KMS-11 (cell line): ENCODE measurements at regions not wholly inside any gene's neighbourhood (a gene's known extent, or its start where the extent isn't known, plus 50 kb on each side); places are given as distances from the start of the nearest gene placed in this dataset.

Experiments used
- H2AFZ ChIP-seq: fragments of 200-600 bp; sonication (generic); 2 replicates; pipeline ENCODE4 v1.6.1; 2016; ENCODE audit warnings: antibody characterized with exemption, mixed run types, low read depth
- H3K27ac ChIP-seq: fragments of 200-600 bp; sonication (generic); 2 replicates; pipeline ENCODE4 v1.6.1; 2016; ENCODE audit warnings: mild to moderate bottlenecking, mixed run types
- H3K27me3 ChIP-seq: fragments of 200-600 bp; sonication (generic); 2 replicates; pipeline ENCODE4 v1.6.1; 2017; ENCODE audit warnings: mild to moderate bottlenecking, low read depth, mixed run types, moderate library complexity; ENCODE audit not compliant: insufficient read depth
- H3K36me3 ChIP-seq: fragments of 200-600 bp; sonication (generic); 2 replicates; pipeline ENCODE4 v1.6.1; 2017; ENCODE audit warnings: mild to moderate bottlenecking, mixed run types; ENCODE audit not compliant: insufficient read depth
- H3K4me1 ChIP-seq: fragments of 200-600 bp; sonication (generic); 2 replicates; pipeline ENCODE4 v1.6.1; 2016; ENCODE audit warnings: mild to moderate bottlenecking, low read depth, mixed run types; ENCODE audit not compliant: poor library complexity, severe bottlenecking
- H3K4me2 ChIP-seq: fragments of 200-600 bp; sonication (generic); 2 replicates; pipeline ENCODE4 v1.7.0; 2016; ENCODE audit warnings: mild to moderate bottlenecking, mixed run types
- H3K4me3 ChIP-seq: fragments of 200-600 bp; sonication (generic); IDR thresholded peaks from 2 replicates; pipeline ENCODE4 v1.6.1; 2017; ENCODE audit warnings: low read depth, low read length, mixed read lengths; ENCODE audit not compliant: insufficient read depth
- H3K79me2 ChIP-seq: fragments of 200-600 bp; sonication (generic); 2 replicates; pipeline ENCODE4 v1.6.1; 2016; ENCODE audit warnings: low read depth, mixed run types; ENCODE audit not compliant: insufficient read depth
- H3K9ac ChIP-seq: fragments of 200-600 bp; sonication (generic); 2 replicates; pipeline ENCODE4 v1.6.1; 2016; ENCODE audit warnings: mild to moderate bottlenecking, mixed run types
- H4K20me1 ChIP-seq: fragments of 200-600 bp; sonication (generic); 2 replicates; pipeline ENCODE4 v1.6.1; 2016; ENCODE audit warnings: mild to moderate bottlenecking, mixed run types; ENCODE audit not compliant: insufficient read depth
- TF ChIP-seq, protein P1 (sequence below): fragments of 200-600 bp; sonication (generic); conservative IDR thresholded peaks from 2 replicates; pipeline ENCODE4 v1.6.1; 2017; ENCODE audit warnings: low read depth, mild to moderate bottlenecking, antibody characterized with exemption, low read length, moderate library complexity, mixed read lengths

DNA sequence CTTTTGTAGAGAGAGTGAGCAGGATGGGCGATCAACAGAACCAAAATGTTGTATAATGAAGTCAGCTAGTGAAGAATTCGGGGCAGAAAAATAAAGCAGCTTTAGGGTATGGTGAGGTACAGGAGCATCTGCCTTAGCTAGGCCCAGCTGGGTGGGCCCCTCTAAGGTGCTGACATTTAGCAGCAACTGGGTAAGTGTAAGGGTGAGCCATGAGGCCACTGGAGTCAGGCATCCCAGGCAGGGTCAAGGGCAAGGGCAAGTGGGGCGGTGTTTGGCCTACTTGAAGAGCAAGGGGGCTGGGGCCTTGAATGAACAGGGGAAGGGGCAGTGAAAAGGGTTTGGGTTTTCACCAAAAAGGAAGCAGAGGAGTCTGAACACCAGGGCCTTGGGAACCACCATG is 583.6 kb downstream of the BCL11B start:
- Histone ChIP-seq H3K4me2 (no peak overlapping the region), H3K27me3 (no peaks in the 10 kb centered on the region), H3K4me1 (no peaks in the 10 kb centered on the region), H3K27ac (no peak overlapping the region), H3K4me3 (no peak overlapping the region), H3K9ac (no peak overlapping the region), H2AFZ (no peak overlapping the region), H3K79me2 (no peaks in the 10 kb centered on the region), H4K20me1 (no peaks in the 10 kb centered on the region), H3K36me3 (no peaks in the 10 kb centered on the region)
- TF ChIP-seq, protein P1, sequence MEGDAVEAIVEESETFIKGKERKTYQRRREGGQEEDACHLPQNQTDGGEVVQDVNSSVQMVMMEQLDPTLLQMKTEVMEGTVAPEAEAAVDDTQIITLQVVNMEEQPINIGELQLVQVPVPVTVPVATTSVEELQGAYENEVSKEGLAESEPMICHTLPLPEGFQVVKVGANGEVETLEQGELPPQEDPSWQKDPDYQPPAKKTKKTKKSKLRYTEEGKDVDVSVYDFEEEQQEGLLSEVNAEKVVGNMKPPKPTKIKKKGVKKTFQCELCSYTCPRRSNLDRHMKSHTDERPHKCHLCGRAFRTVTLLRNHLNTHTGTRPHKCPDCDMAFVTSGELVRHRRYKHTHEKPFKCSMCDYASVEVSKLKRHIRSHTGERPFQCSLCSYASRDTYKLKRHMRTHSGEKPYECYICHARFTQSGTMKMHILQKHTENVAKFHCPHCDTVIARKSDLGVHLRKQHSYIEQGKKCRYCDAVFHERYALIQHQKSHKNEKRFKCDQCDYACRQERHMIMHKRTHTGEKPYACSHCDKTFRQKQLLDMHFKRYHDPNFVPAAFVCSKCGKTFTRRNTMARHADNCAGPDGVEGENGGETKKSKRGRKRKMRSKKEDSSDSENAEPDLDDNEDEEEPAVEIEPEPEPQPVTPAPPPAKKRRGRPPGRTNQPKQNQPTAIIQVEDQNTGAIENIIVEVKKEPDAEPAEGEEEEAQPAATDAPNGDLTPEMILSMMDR = no peak

DNA sequence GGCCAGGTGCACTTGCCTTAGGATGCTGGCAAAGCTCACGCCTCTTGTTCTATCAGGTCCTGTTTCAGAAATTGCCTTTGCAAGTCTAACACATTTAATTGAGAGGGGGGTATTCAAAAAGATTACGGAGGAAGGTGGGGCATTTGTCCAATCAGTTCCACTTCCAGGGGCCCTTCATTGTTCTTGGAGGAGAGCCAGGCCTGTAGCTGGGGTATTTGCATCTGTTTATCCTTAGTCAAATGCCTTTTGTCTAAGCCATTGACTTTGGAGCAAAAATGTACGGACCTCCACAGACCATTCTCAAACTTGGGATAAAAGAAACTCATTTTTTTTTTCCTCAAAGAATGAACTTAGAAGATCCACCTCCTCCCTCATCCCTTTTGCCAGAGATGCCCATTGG is 582.0 kb downstream of the BCL11B start:
- H3K27ac ChIP-seq = no peak overlapping the region
- H3K4me2 ChIP-seq = no peak overlapping the region
- no peaks in the 10 kb centered on the region for H3K36me3 ChIP-seq
- no peak overlapping the region for H2AFZ ChIP-seq
- TF ChIP-seq, protein P1 = no peak
- no peaks in the 10 kb centered on the region for H3K79me2 ChIP-seq
- no peaks in the 10 kb centered on the region for H4K20me1 ChIP-seq
- no peaks in the 10 kb centered on the region for H3K4me1 ChIP-seq
- H3K27me3 ChIP-seq = no peaks in the 10 kb centered on the region
- no peak overlapping the region for H3K9ac ChIP-seq
- H3K4me3 ChIP-seq = no peak overlapping the region

GRCh38 chr14:98692832-98693231 is 579.2 kb downstream of the BCL11B start:
- Histone ChIP-seq H3K79me2 (no peaks in the 10 kb centered on the region), H3K4me2 (no peak overlapping the region), H3K9ac (no peak overlapping the region), H3K4me3 (no peak overlapping the region), H3K4me1 (no peaks in the 10 kb centered on the region), H4K20me1 (no peaks in the 10 kb centered on the region), H3K27me3 (no peaks in the 10 kb centered on the region), H2AFZ (no peak overlapping the region), H3K36me3 (no peaks in the 10 kb centered on the region), H3K27ac (no peak overlapping the region)
- TF ChIP-seq, protein P1 = no peak

- Histone ChIP-seq H3K9ac (no peak overlapping the region), H3K79me2 (no peaks in the 10 kb centered on the region), H4K20me1 (no peaks in the 10 kb centered on the region), H2AFZ (no peak overlapping the region), H3K36me3 (no peaks in the 10 kb centered on the region), H3K27ac (no peak overlapping the region), H3K4me2 (no peak overlapping the region), H3K27me3 (no peaks in the 10 kb centered on the region), H3K4me1 (no peaks in the 10 kb centered on the region), H3K4me3 (no peak overlapping the region)
- TF ChIP-seq, protein P1 = no peak
These were observed 577.5 kb downstream of the BCL11B start for GRCh38 chr14:98694541-98694940.

- Histone ChIP-seq H4K20me1 (no peaks in the 10 kb centered on the region), H3K9ac (no peak overlapping the region), H3K4me3 (no peak overlapping the region), H3K36me3 (no peaks in the 10 kb centered on the region), H2AFZ (no peak overlapping the region), H3K27ac (no peak overlapping the region), H3K27me3 (no peaks in the 10 kb centered on the region), H3K4me1 (no peaks in the 10 kb centered on the region), H3K4me2 (no peak overlapping the region), H3K79me2 (no peaks in the 10 kb centered on the region)
- TF ChIP-seq, protein P1 = no peak
These were observed 576.2 kb downstream of the BCL11B start for GRCh38 chr14:98695809-98696208.
